Hepatocyte (in vitro differentiated cells): ENCODE measurements at regions not wholly inside any gene's neighbourhood (a gene's known extent, or its start where the extent isn't known, plus 50 kb on each side); places are given as distances from the start of the nearest gene placed in this dataset.

ENCODE experiments used
- DNase-seq: peaks from one replicate; pipeline ENCODE4 v3.0.0-alpha.2; 2016; ENCODE audit warnings: low spot score
- H2AFZ ChIP-seq: fragments of 200-600 bp; sonication (generic); 2 replicates; pipeline ENCODE4 v1.6.0; 2016; ENCODE audit warnings: antibody characterized with exemption, mild to moderate bottlenecking
- H3K27ac ChIP-seq: fragments of 200-600 bp; sonication (generic); 2 replicates; pipeline ENCODE4 v1.5.1; 2016; ENCODE audit warnings: mild to moderate bottlenecking
- H3K27me3 ChIP-seq: fragments of 200-600 bp; sonication (generic); 2 replicates; pipeline ENCODE4 v1.6.1; 2016
- H3K36me3 ChIP-seq: fragments of 200-600 bp; sonication (generic); replicated peaks from 2 replicates; pipeline ENCODE4 v1.5.1; 2016; ENCODE audit warnings: low read depth; ENCODE audit not compliant: insufficient read depth
- H3K4me1 ChIP-seq: fragments of 200-600 bp; sonication (generic); 2 replicates; pipeline ENCODE4 v1.5.1; 2016; ENCODE audit warnings: mild to moderate bottlenecking, moderate library complexity; ENCODE audit not compliant: insufficient read depth
- H3K4me2 ChIP-seq: fragments of 200-600 bp; sonication (generic); 2 replicates; pipeline ENCODE4 v1.6.0; 2016
- H3K4me3 ChIP-seq: fragments of 200-600 bp; sonication (generic); 2 replicates; pipeline ENCODE4 v1.5.1; 2016; ENCODE audit warnings: mild to moderate bottlenecking
- H3K79me2 ChIP-seq: fragments of 200-600 bp; sonication (generic); 2 replicates; pipeline ENCODE4 v1.6.0; 2017; ENCODE audit warnings: mild to moderate bottlenecking
- H3K9me2 ChIP-seq: fragments of 200-600 bp; sonication (generic); replicated peaks from 2 replicates; pipeline ENCODE4 v1.6.0; 2017; ENCODE audit warnings: mild to moderate bottlenecking; ENCODE audit not compliant: insufficient read depth
- H3K9me3 ChIP-seq: fragments of 200-600 bp; sonication (generic); 2 replicates; pipeline ENCODE4 v1.5.1; 2016; ENCODE audit warnings: low read depth, mild to moderate bottlenecking
- H4K20me1 ChIP-seq: fragments of 200-600 bp; sonication (generic); 2 replicates; pipeline ENCODE4 v1.6.0; 2016; ENCODE audit warnings: mild to moderate bottlenecking; ENCODE audit not compliant: insufficient read depth, poor library complexity, severe bottlenecking
- EZH2 ChIP-seq: fragments of 200-600 bp; sonication (generic); IDR thresholded peaks from 2 replicates; pipeline ENCODE4 v1.6.1; 2016; ENCODE audit warnings: antibody characterized with exemption, mild to moderate bottlenecking, borderline replicate concordance
- EZH2phosphoT487 ChIP-seq: fragments of 200-600 bp; sonication (generic); IDR thresholded peaks from one replicate; pipeline ENCODE4 v1.6.1; 2018; ENCODE audit warnings: antibody characterized with exemption, mild to moderate bottlenecking, low read depth, moderate library complexity; ENCODE audit not compliant: unreplicated experiment, severe bottlenecking
- WGBS: methylation state at CpG from one replicate; pipeline ENCODE4 v1.1.6; 2016; ENCODE audit warnings: low lambda C conversion rate; ENCODE audit errors: missing lambda C conversion rate; 5-methylcytosine and 5-hydroxymethylcytosine counted together
- TF ChIP-seq, protein P1 (sequence below): fragments of 200-600 bp; sonication (generic); IDR thresholded peaks from 2 replicates; pipeline ENCODE4 v1.5.1; 2016; ENCODE audit warnings: antibody characterized with exemption, mild to moderate bottlenecking; ENCODE audit not compliant: poor library complexity

DNA sequence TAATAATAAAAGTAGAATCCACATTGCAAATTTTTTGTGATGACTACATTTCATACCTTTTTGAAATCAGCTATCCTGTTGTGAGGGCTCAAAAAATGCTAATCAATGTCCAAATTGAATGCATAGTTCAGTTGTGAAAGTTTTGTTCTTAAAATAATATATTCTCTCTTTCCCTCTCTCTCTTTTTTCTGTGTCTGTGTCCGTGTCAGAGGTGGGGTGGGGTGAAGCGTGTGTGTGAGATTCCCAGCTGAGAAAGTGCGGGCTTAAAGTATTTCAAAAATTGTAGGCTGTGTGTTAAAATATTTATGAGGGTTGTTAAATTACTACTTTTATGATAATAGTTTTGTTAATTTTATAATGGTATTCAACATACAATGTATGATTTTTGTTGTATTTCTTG is 388.0 kb upstream of the LRRTM4 start:
- Histone ChIP-seq H3K27me3 (no peaks in the 10 kb centered on the region), H3K9me2 (no peaks in the 10 kb centered on the region), H3K4me1 (no peaks in the 10 kb centered on the region), H2AFZ (no peak overlapping the region), H3K4me2 (no peak overlapping the region), H3K79me2 (no peaks in the 10 kb centered on the region), H3K9me3 (no peaks in the 10 kb centered on the region), H3K4me3 (no peak overlapping the region), H4K20me1 (no peaks in the 10 kb centered on the region), H3K36me3 (no peaks in the 10 kb centered on the region), H3K27ac (no peak overlapping the region)
- 79% methylated on average over 3 of the region's 3 CpGs for WGBS
- DNase-seq: no peak
- TF ChIP-seq EZH2 (no peak), EZH2phosphoT487 (no peak)
- TF ChIP-seq, protein P1, sequence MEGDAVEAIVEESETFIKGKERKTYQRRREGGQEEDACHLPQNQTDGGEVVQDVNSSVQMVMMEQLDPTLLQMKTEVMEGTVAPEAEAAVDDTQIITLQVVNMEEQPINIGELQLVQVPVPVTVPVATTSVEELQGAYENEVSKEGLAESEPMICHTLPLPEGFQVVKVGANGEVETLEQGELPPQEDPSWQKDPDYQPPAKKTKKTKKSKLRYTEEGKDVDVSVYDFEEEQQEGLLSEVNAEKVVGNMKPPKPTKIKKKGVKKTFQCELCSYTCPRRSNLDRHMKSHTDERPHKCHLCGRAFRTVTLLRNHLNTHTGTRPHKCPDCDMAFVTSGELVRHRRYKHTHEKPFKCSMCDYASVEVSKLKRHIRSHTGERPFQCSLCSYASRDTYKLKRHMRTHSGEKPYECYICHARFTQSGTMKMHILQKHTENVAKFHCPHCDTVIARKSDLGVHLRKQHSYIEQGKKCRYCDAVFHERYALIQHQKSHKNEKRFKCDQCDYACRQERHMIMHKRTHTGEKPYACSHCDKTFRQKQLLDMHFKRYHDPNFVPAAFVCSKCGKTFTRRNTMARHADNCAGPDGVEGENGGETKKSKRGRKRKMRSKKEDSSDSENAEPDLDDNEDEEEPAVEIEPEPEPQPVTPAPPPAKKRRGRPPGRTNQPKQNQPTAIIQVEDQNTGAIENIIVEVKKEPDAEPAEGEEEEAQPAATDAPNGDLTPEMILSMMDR: no peak

DNA sequence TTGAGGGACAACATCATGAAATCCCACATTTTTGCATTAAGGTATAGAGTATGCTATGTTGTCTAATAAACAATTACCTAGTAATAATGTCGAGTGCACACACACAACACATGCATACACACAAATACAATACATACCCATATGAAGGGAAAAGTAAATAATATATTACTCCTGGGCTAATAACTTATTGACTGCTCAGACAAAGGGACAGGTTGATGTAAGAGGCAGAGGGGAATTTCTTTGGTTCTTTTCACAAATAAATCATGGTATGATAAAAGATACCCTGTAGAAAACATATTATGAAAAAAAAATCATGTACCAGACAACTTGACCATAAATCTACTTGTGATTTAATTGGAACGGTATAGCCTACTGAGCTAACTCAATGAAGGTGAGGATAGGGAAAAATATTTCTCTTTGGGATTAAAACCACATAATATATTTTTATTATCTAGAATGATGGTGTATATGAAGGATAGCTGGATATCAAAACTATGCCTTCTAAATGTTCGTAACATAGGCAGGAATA is 398.7 kb upstream of the LRRTM4 start:
- Histone ChIP-seq H3K4me3 (no peak overlapping the region), H3K27ac (no peak overlapping the region), H3K4me1 (no peaks in the 10 kb centered on the region), H3K36me3 (no peaks in the 10 kb centered on the region), H3K79me2 (no peaks in the 10 kb centered on the region), H4K20me1 (no peaks in the 10 kb centered on the region), H3K9me3 (no peaks in the 10 kb centered on the region), H3K27me3 (no peaks in the 10 kb centered on the region), H2AFZ (no peak overlapping the region), H3K4me2 (no peak overlapping the region), H3K9me2 (no peaks in the 10 kb centered on the region)
- DNase-seq: no peak
- WGBS: 85% methylated on average over 3 of the region's 3 CpGs
- TF ChIP-seq EZH2phosphoT487 (no peak), EZH2 (no peak)
- TF ChIP-seq, protein P1: no peak

DNA sequence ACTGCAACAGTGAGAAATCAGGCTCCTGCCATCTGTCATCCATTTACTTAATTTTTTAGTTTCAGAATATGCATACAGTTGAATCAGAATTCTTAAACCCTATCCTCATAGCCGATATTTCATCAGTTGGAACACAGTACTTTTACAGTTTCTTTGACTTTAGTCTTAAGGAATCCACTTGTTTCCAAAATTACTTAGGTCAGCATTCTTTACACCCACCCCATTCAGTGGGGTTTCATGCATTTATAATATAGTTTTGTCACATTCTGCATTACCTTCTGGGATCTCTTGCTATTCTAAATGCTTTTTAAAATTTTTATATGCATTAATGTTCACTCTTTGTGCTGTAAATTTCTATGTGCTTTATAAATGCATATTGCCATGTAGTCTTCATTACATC is 400.4 kb upstream of the LRRTM4 start:
- Histone ChIP-seq H3K27ac (no peak overlapping the region), H4K20me1 (no peaks in the 10 kb centered on the region), H3K4me2 (no peak overlapping the region), H3K4me3 (no peak overlapping the region), H3K4me1 (no peaks in the 10 kb centered on the region), H3K9me2 (no peaks in the 10 kb centered on the region), H3K27me3 (no peaks in the 10 kb centered on the region), H3K79me2 (no peaks in the 10 kb centered on the region), H2AFZ (no peak overlapping the region), H3K9me3 (no peaks in the 10 kb centered on the region), H3K36me3 (no peaks in the 10 kb centered on the region)
- 92% methylated on average over 1 of the region's 1 CpG for WGBS
- no peak for DNase-seq
- TF ChIP-seq EZH2phosphoT487 (no peak), EZH2 (no peak)
- TF ChIP-seq, protein P1: no peak

DNA sequence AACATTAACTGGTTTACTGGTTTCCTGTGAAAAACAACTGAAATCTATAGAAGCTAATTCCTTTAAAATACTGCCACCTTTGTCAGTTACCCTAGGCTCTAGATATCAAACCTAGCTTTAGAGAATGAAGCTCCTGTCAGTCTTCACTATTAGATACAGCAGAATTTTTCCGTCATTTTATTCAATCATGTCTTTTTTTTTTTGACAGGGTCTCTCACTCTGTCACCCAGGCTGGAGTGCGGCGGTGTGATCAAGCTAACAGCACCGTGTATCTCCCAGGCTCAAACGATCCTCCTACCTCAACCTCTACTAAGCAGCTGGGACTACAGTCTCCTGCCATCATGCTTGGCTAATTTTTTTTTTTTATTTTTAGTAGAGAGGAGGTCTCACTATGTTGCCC is 415.2 kb upstream of the LRRTM4 start:
- Histone ChIP-seq H3K9me3 (no peaks in the 10 kb centered on the region), H3K27ac (no peak overlapping the region), H3K27me3 (no peaks in the 10 kb centered on the region), H3K9me2 (no peaks in the 10 kb centered on the region), H3K4me2 (no peak overlapping the region), H2AFZ (no peak overlapping the region), H3K79me2 (no peaks in the 10 kb centered on the region), H3K36me3 (no peaks in the 10 kb centered on the region), H3K4me3 (no peak overlapping the region), H4K20me1 (no peaks in the 10 kb centered on the region), H3K4me1 (no peaks in the 10 kb centered on the region)
- DNase-seq: no peak
- TF ChIP-seq, protein P1: no peak
- TF ChIP-seq EZH2 (no peak), EZH2phosphoT487 (no peak)
- 93% methylated on average over 5 of the region's 5 CpGs for WGBS
